Endothelial cell of hepatic sinusoid (primary cell): ENCODE measurements at regions not wholly inside any gene's neighbourhood (a gene's known extent, or its start where the extent isn't known, plus 50 kb on each side); places are given as distances from the start of the nearest gene placed in this dataset.

ENCODE experiments used
- in situ Hi-C: cut with HindIII; loops from 2 replicates; pipeline ENCODE4 v1.10.0; 2017; ENCODE audit warnings: low sequenced_read_pairs

- in situ Hi-C loops = no loop called here
These were observed 359.6 kb downstream of the UTRN start for GRCh38 chr6:144644776-144645175.

DNA sequence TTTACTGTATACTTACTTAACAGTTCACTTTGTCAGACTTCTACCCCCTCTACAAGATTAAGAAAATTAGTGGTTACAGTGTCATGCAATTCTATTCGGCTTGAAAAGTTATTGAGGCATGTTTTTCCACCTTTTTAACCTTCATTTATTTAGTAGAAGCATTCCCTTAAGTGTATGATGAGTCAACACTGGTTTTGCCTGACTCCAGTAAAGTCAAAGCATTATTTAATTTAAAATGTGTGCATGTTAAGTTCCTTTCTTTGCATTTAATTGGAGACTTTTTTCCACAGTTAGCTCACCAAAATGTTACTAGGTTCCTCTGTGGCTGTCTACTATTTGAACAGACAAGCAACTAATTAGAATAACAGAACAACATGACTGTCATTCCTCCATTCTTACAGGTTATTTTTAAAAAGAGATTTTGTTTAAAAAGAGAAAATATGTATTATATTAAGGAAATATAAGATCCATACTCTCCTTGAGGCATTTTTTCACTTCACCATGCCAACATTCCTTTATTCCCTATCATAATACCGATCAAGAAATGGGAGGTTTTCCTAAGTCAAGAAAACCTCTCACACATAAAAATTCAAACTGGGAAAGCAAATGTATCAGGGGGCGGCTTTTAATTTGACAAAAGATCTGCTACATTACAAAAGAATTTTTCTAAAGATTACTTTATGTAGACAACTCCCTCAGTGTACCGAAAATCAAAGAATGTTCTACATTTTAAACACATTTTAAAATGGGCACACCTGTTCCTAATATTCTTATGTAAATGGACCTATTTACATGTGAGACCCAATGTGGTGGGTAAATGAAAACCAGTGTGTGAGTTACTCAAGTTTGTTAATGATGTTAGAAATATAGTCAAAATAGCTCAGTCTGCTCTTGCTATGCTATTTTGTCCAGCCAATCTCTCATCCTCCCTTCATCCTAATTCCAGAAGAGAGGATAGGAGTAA lies 361.2 kb downstream of the UTRN start:
- in situ Hi-C loops = no loop called here

DNA sequence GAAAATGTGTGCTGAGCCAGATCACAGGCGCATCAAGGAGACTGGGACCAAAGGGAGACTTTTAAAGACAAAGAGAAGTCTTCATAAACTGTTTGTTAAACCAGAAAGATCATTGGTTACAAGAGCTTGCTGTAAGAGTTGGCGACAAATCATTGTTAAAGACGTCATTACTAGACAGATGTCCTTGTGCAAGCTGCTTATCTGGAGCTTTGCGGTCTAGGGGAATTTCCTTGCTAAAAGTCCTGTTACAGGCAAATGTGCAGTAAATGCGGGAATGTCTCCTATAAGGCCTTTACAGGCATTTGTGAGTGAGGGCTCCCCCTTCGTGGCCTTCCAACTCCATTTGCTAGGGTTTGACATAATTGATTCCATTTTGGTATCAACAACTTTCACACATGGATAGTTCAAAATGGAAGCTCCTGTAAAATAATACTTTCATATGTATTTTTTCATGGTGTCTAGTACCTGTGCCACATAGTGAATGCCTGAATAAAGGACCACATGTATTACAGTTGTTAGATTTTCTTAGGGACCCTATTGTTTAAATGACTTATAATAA lies 362.4 kb downstream of the UTRN start:
- in situ Hi-C loops = no loop called here

DNA sequence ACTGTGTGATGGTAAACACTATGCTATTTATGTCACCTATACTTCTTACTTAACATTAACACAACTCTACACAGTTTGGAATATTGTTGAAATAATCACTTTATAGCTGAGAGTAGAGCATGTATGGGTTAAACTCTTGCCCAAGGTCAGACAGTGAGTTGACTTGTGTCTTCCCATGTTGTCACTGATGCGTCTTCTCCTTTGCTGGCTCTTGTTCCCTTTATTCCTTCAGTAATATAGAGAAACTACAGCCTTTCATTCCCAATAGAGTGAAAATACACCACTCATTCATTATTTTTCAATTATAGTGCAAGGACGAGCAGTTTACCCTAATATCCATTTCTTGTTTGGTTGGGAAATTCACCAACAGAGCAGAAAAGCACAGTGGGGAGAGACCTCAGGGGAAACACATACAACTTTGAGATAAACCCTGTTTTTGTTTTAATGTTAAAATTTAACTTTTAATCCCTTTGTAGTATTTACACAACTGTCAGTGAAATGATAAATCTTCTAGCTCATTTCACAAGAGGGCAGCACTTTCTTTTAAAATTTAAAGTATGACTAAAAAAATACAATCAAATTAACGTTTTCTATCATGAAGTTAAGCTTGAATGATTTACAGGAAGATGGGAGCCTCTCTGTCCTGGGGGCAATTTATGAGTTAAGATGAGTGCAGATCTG lies 363.0 kb downstream of the UTRN start:
- in situ Hi-C loops = no loop called here

GRCh38 chr6:144649085-144649484 lies 363.9 kb downstream of the UTRN start:
- in situ Hi-C loops = no loop called here

- in situ Hi-C loops = no loop called here
These were observed 366.1 kb downstream of the UTRN start for GRCh38 chr6:144651234-144651633.

GRCh38 chr6:144652292-144652891 lies 367.3 kb downstream of the UTRN start:
- in situ Hi-C loops = no loop called here

- in situ Hi-C loops = no loop called here
These were observed 368.9 kb downstream of the UTRN start for GRCh38 chr6:144653885-144654505.

- in situ Hi-C loops = no loop called here
These were observed 369.4 kb downstream of the UTRN start for GRCh38 chr6:144654506-144654905.

GRCh38 chr6:144655376-144655775 lies 370.2 kb downstream of the UTRN start:
- in situ Hi-C loops = no loop called here

- in situ Hi-C loops = no loop called here
These were observed 372.6 kb downstream of the UTRN start for GRCh38 chr6:144657691-144658090.

GRCh38 chr6:144659202-144660182 lies 374.4 kb downstream of the UTRN start:
- in situ Hi-C loops = no loop called here

- in situ Hi-C loops = no loop called here
These were observed 375.5 kb downstream of the UTRN start for GRCh38 chr6:144660561-144661115.

DNA sequence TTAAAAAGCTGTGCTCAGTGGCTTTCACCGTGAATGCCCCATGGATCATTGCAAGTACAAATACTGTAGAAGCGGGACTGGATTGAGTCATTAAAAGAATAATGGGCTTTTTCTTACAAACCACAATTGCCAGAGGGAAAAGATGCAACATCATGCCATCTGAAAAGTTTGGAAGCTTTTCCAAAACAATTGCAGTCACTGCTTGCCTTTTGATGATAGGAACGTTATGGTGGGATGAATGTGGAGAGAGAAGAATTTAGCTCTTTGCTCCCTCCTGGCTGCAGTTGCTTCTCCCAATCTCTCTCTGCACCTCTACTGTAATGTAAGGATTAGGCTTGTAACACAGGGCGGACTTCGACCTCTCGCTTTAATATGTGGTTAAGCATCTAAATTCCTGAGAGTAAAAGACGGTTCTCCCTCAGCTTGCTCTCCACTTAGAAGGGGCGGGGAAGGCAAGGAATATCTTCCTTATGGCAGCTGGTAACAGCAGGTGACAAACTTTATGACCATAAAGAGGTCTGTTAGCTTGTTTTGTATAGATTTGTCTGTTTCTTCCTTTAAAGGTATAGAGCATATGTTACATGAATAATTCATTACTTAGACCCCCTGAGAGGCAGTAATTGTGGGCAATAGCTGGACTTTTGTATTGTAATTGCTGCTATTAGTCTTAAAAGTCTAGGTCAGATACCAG lies 376.1 kb downstream of the UTRN start:
- in situ Hi-C loops = no loop called here

- in situ Hi-C loops = no loop called here
These were observed 377.8 kb downstream of the UTRN start for GRCh38 chr6:144662812-144663365.

- in situ Hi-C loops = no loop called here
These were observed 379.1 kb downstream of the UTRN start for GRCh38 chr6:144664281-144664680.

GRCh38 chr6:144664947-144665346 lies 379.8 kb downstream of the UTRN start:
- in situ Hi-C loops = loop anchor here (5.0 kb wide), 1 partner anchor 42 kb away; no protein-coding TSS in a partner anchor

- in situ Hi-C loops = loop anchor here (5.0 kb wide), 1 partner anchor 41 kb away; no protein-coding TSS in a partner anchor
These were observed 380.9 kb downstream of the UTRN start for GRCh38 chr6:144665932-144666450.
